A549 (cell line): ENCODE measurements at regions not wholly inside any gene's neighbourhood (a gene's known extent, or its start where the extent isn't known, plus 50 kb on each side); places are given as distances from the start of the nearest gene placed in this dataset.
A peak's percentile ranks its signal among the peaks of the same experiment; 100 is the strongest.

Experiments
- CTCF ChIP-seq: fragments of >200 bp; sonication (Bioruptor Twin); formaldehyde crosslinking; IDR thresholded peaks from 3 replicates; pipeline ENCODE4 v1.5.1; 2016
- FOSL2 ChIP-seq, 2 experiments: fragments of 450-650 bp in 1 of 2; fragments of >200 bp in 1 of 2; sonication (Bioruptor Twin) in 1 of 2; formaldehyde crosslinking; IDR thresholded peaks; 2 replicates each; pipeline versions ENCODE4 v1.5.0 to v1.6.1; 2016 to 2020; ENCODE audit warnings: mild to moderate bottlenecking in 1 of 2, moderate library complexity in 1 of 2
- HDAC2 ChIP-seq: fragments of 200-600 bp; sonication (generic); IDR thresholded peaks from 2 replicates; pipeline ENCODE4 v1.6.1; 2016
- JUN ChIP-seq, 2 experiments: fragments of >200 bp; sonication (Bioruptor Twin); formaldehyde crosslinking; IDR thresholded peaks; 2 replicates in 1 of 2; 3 replicates in 1 of 2; pipeline ENCODE4 v1.6.1; 2016 to 2017
- NPAS2 ChIP-seq: fragments of 250-450 bp; sonication (Bioruptor Pico); IDR thresholded peaks from 2 replicates; pipeline ENCODE4 v1.8.0; 2022; ENCODE audit warnings: mild to moderate bottlenecking, moderate library complexity, borderline replicate concordance
- POLR2A ChIP-seq: IDR thresholded peaks from 2 replicates; pipeline ENCODE4 v1.6.1; 2012; ENCODE audit warnings: mild to moderate bottlenecking, low read length

- TF ChIP-seq CTCF (no peak), JUN (IDR thresholded peaks at IDR 0.05) (no peak), POLR2A (no peak), NPAS2 (CRISPR knock-in tag) (no peak), FOSL2 (IDR thresholded peaks at IDR 0.05) (no peak), FOSL2 (CRISPR knock-in tag; IDR thresholded peaks at IDR 0.05) (peak; percentile 55; the same call in 1 of the 2 replicates), HDAC2 (no peak)
Measured at GRCh38 chr21:39020751-39021477, 162.3 kb downstream of the PSMG1 start.
